Endothelial cell of hepatic sinusoid (primary cell): ENCODE measurements at regions not wholly inside any gene's neighbourhood (a gene's known extent, or its start where the extent isn't known, plus 50 kb on each side); places are given as distances from the start of the nearest gene placed in this dataset.

Experiments
- in situ Hi-C: cut with HindIII; loops from 2 replicates; pipeline ENCODE4 v1.10.0; 2017; ENCODE audit warnings: low sequenced_read_pairs

- in situ Hi-C loops = no loop called here
These were observed 126.6 kb upstream of the NEO1 start for GRCh38 chr15:72925661-72926060.

GRCh38 chr15:72923289-72923688, 129.0 kb upstream of the NEO1 start:
- in situ Hi-C loops = no loop called here

- in situ Hi-C loops = no loop called here
These were observed 131.7 kb upstream of the NEO1 start for GRCh38 chr15:72920551-72920950.

- in situ Hi-C loops = no loop called here
These were observed 132.3 kb upstream of the NEO1 start for GRCh38 chr15:72919936-72920465.

- in situ Hi-C loops = no loop called here
These were observed 133.3 kb upstream of the ADPGK start for GRCh38 chr15:72916897-72917296.

GRCh38 chr15:72916378-72916777, 132.8 kb upstream of the ADPGK start:
- in situ Hi-C loops = no loop called here

- in situ Hi-C loops = no loop called here
These were observed 132.3 kb upstream of the ADPGK start for GRCh38 chr15:72915843-72916242.

- in situ Hi-C loops = no loop called here
These were observed 129.4 kb upstream of the ADPGK start for GRCh38 chr15:72912996-72913395.

- in situ Hi-C loops = no loop called here
These were observed 128.6 kb upstream of the ADPGK start for GRCh38 chr15:72912121-72912520.

GRCh38 chr15:72911626-72912025, 128.1 kb upstream of the ADPGK start:
- in situ Hi-C loops = no loop called here

- in situ Hi-C loops = no loop called here
These were observed 125.2 kb upstream of the ADPGK start for GRCh38 chr15:72908713-72909112.

- in situ Hi-C loops = no loop called here
These were observed 124.2 kb upstream of the ADPGK start for GRCh38 chr15:72907733-72908132.

- in situ Hi-C loops = no loop called here
These were observed 119.3 kb upstream of the ADPGK start for GRCh38 chr15:72902919-72903260.

GRCh38 chr15:72902245-72902918, 118.8 kb upstream of the ADPGK start:
- in situ Hi-C loops = no loop called here

- in situ Hi-C loops = no loop called here
These were observed 109.4 kb upstream of the ADPGK start for GRCh38 chr15:72892986-72893385.

GRCh38 chr15:72890043-72890442, 106.5 kb upstream of the ADPGK start:
- in situ Hi-C loops = no loop called here

GRCh38 chr15:72889545-72889944, 106.0 kb upstream of the ADPGK start:
- in situ Hi-C loops = loop anchor here (5.0 kb wide), 1 partner anchor 82 kb away; no protein-coding TSS in a partner anchor

- in situ Hi-C loops = loop anchor here (5.0 kb wide), 1 partner anchor 82 kb away; no protein-coding TSS in a partner anchor
These were observed 105.3 kb upstream of the ADPGK start for GRCh38 chr15:72888811-72889210.

- in situ Hi-C loops = loop anchor here (5.0 kb wide), 1 partner anchor 81 kb away; no protein-coding TSS in a partner anchor
These were observed 104.7 kb upstream of the ADPGK start for GRCh38 chr15:72888211-72888610.

GRCh38 chr15:72887376-72887775, 103.8 kb upstream of the ADPGK start:
- in situ Hi-C loops = loop anchor here (5.0 kb wide), 1 partner anchor 80 kb away; no protein-coding TSS in a partner anchor

- in situ Hi-C loops = no loop called here
These were observed 100.8 kb upstream of the ADPGK start for GRCh38 chr15:72884311-72884710.

- in situ Hi-C loops = no loop called here
These were observed 90.0 kb upstream of the ADPGK start for GRCh38 chr15:72873379-72874233.
